ENCODE measurements at regions not wholly inside any gene's neighbourhood (a gene's known extent, or its start where the extent isn't known, plus 50 kb on each side); places are given as distances from the start of the nearest gene placed in this dataset.

GRCh38 chr7:155391414-155391813 lies 66.5 kb upstream of the EN2 start:
- H3K9ac ChIP-seq (ENCODE audit: insufficient read depth in 1 of 2, low read depth in 2 of 2, low read length in 2 of 2): no peak overlapping the region
- ChIA-PET POLR2A (interaction anchor here (0.7 kb wide), 1 partner anchor 15 kb away, joined by 3 read pairs; no protein-coding TSS in a partner anchor), CTCF (ENCODE audit: low intra/inter-chr PET ratio) (no interaction called here)
- in situ Hi-C loops (cut with MboI): loop anchor here (25.0 kb wide), 1 partner anchor 371 kb away; no protein-coding TSS in a partner anchor
- H3K27me3 ChIP-seq (ENCODE audit: control insufficient read depth in 2 of 2, insufficient read depth in 2 of 2, low read length in 2 of 2): peaks cover 62 to 86% of the 10 kb centered on the region in 2 experiments; a peak in 4 of 5 replicates
- no peaks in the 10 kb centered on the region for H3K9me1 ChIP-seq (ENCODE audit: control insufficient read depth, insufficient read depth, low read length)
- H3K36me3 ChIP-seq (ENCODE audit: control insufficient read depth, insufficient read depth, low read length): no peaks in the 10 kb centered on the region
- FAIRE-seq (no peak), DNase-seq (ENCODE audit: extremely low read depth in 1 of 4, low spot score in 3 of 4) (no peak), ATAC-seq (no peak)
- no peak overlapping the region for H2AFZ ChIP-seq (ENCODE audit: low read depth, low read length)
- H3K27ac ChIP-seq (ENCODE audit: extremely low read depth, low read depth, low read length): no peak overlapping the region
- intact Hi-C loops (cut with micrococcal nuclease): no loop called here
- no peaks in the 10 kb centered on the region for H3K79me2 ChIP-seq (ENCODE audit: control insufficient read depth, insufficient read depth, low read length)
- under 1% methylated on average over 8 of the region's 8 CpGs for WGBS (ENCODE audit: insufficient coverage, low coverage, missing lambda C conversion rate)
- no peak overlapping the region for H3K4me2 ChIP-seq (ENCODE audit: insufficient read depth, low read length)
- peaks cover 0 to 4% of the 10 kb centered on the region in 2 experiments; a peak in 1 of 5 replicates for H3K4me1 ChIP-seq (replicated peaks in 1 of 2; ENCODE audit: control insufficient read depth in 2 of 2, insufficient read depth in 2 of 2, low read length in 2 of 2)
- H4K20me1 ChIP-seq (replicated peaks; ENCODE audit: control insufficient read depth, insufficient read depth, low read length): peaks cover 9% of the 10 kb centered on the region; the same call in 1 of the 2 replicates
- TF ChIP-seq, protein P1, sequence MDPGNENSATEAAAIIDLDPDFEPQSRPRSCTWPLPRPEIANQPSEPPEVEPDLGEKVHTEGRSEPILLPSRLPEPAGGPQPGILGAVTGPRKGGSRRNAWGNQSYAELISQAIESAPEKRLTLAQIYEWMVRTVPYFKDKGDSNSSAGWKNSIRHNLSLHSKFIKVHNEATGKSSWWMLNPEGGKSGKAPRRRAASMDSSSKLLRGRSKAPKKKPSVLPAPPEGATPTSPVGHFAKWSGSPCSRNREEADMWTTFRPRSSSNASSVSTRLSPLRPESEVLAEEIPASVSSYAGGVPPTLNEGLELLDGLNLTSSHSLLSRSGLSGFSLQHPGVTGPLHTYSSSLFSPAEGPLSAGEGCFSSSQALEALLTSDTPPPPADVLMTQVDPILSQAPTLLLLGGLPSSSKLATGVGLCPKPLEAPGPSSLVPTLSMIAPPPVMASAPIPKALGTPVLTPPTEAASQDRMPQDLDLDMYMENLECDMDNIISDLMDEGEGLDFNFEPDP (CRISPR knock-in tag; IDR thresholded peaks at IDR 0.05): no peak
- TF ChIP-seq DIDO1 (tag; IDR thresholded peaks at IDR 0.05; ENCODE audit: low read depth) (no peak), BCOR (IDR thresholded peaks at IDR 0.05) (no peak), FOXK1 (CRISPR knock-in tag; IDR thresholded peaks at IDR 0.05; ENCODE audit: borderline replicate concordance) (no peak), POLR3A (IDR thresholded peaks at IDR 0.05; ENCODE audit: borderline replicate concordance, extremely low read depth, insufficient read depth, insufficient read length) (no peak)
- no TSS peak for BruUV-seq (replicated peaks)
- H3K4me3 ChIP-seq: no peak overlapping the region
- H3K9me3 ChIP-seq (replicated peaks; ENCODE audit: control insufficient read depth, insufficient read depth, low read depth, low read length): no peaks in the 10 kb centered on the region

All from K562 (cell line).